ENCODE measurements at regions not wholly inside any gene's neighbourhood (a gene's known extent, or its start where the extent isn't known, plus 50 kb on each side); places are given as distances from the start of the nearest gene placed in this dataset.

- no peaks in the 10 kb centered on the region for H3K9me3 Mint-ChIP-seq (ENCODE audit: low read depth, unreplicated experiment)
- no peaks in the 10 kb centered on the region for H3K27me3 Mint-ChIP-seq (ENCODE audit: unreplicated experiment)
- BruUV-seq (replicated peaks), result no TSS peak
- no peak overlapping the region for H3K27ac Mint-ChIP-seq (ENCODE audit: unreplicated experiment)
- no peak overlapping the region for H3K4me3 Mint-ChIP-seq (ENCODE audit: low read depth, unreplicated experiment)
- intact Hi-C loops (cut with micrococcal nuclease; ENCODE audit: unreplicated experiment), result no loop called here
- H3K4me1 Mint-ChIP-seq (ENCODE audit: low read depth, unreplicated experiment), result no peaks in the 10 kb centered on the region
- CTCF ChIA-PET, result no interaction called here
- DNase-seq, result no peak
- H3K36me3 Mint-ChIP-seq (ENCODE audit: insufficient read depth, unreplicated experiment), result no peaks in the 10 kb centered on the region
- TF ChIP-seq, protein P1, sequence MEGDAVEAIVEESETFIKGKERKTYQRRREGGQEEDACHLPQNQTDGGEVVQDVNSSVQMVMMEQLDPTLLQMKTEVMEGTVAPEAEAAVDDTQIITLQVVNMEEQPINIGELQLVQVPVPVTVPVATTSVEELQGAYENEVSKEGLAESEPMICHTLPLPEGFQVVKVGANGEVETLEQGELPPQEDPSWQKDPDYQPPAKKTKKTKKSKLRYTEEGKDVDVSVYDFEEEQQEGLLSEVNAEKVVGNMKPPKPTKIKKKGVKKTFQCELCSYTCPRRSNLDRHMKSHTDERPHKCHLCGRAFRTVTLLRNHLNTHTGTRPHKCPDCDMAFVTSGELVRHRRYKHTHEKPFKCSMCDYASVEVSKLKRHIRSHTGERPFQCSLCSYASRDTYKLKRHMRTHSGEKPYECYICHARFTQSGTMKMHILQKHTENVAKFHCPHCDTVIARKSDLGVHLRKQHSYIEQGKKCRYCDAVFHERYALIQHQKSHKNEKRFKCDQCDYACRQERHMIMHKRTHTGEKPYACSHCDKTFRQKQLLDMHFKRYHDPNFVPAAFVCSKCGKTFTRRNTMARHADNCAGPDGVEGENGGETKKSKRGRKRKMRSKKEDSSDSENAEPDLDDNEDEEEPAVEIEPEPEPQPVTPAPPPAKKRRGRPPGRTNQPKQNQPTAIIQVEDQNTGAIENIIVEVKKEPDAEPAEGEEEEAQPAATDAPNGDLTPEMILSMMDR (IDR thresholded peaks at IDR 0.05; ENCODE audit: unreplicated experiment), result no peak
These were observed 1159.6 kb upstream of the EPHA6 start for GRCh38 chr3:95654570-95655362.

DNA sequence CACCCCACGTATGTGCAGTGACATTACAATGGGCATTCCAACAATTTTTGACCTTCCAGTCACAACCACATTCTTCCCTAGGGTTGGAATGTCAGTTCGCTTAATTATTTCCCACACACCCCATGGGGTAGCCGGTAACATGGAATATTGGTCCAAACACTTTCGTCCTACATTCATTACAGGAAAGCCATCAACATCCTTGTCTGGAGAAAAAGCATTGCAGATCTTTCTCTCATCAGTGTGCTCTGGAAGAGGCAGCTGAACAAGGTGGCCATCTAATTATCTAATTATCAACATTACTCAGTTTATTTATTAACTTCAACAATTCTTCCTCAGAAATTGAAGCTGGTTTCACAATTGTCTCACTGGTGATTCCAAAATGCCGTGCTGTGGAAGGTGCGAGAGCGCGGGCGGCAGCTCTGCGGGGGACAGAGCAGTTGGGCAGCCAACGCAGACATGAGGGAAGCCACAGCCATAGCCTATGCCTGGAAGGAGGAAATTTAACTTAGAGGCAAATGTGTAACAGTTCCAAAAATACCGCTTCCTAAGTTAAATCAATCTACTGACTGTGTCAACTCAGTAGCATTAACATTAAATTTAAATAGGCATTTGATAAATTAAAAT is 1158.9 kb upstream of the EPHA6 start:
- Mint-ChIP-seq H3K4me3 (ENCODE audit: low read depth, unreplicated experiment) (no peak overlapping the region), H3K36me3 (ENCODE audit: insufficient read depth, unreplicated experiment) (no peaks in the 10 kb centered on the region), H3K27ac (ENCODE audit: unreplicated experiment) (no peak overlapping the region), H3K9me3 (ENCODE audit: low read depth, unreplicated experiment) (no peaks in the 10 kb centered on the region), H3K4me1 (ENCODE audit: low read depth, unreplicated experiment) (no peaks in the 10 kb centered on the region), H3K27me3 (ENCODE audit: unreplicated experiment) (no peaks in the 10 kb centered on the region)
- intact Hi-C loops (cut with micrococcal nuclease; ENCODE audit: unreplicated experiment), result no loop called here
- TF ChIP-seq, protein P1 (IDR thresholded peaks at IDR 0.05; ENCODE audit: unreplicated experiment), result no peak
- no peak for DNase-seq
- BruUV-seq (replicated peaks), result no TSS peak
- CTCF ChIA-PET, result no interaction called here

DNA sequence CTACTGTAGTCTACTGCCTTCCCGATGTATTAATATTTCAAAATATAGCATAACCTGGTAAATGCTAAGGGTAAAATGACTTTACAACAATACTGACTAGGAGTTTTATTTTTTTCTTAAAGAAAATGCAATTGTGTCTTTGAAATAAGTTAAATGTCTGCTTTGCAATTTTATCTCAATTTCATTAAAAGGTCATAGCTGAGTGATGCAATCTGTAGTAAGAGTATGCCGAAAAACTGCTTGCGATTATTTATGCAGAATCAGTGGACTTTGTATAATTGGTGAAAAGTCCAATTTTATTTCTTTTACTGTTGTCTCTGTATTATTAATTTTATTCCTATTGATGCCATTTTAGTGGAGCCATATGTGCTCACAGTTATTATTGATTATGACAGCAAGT is 1143.6 kb upstream of the EPHA6 start:
- BruUV-seq (replicated peaks), result no TSS peak
- H3K9me3 Mint-ChIP-seq (ENCODE audit: low read depth, unreplicated experiment), result no peaks in the 10 kb centered on the region
- TF ChIP-seq, protein P1 (IDR thresholded peaks at IDR 0.05; ENCODE audit: unreplicated experiment), result no peak
- no peaks in the 10 kb centered on the region for H3K27me3 Mint-ChIP-seq (ENCODE audit: unreplicated experiment)
- intact Hi-C loops (cut with micrococcal nuclease; ENCODE audit: unreplicated experiment), result no loop called here
- no peak overlapping the region for H3K4me3 Mint-ChIP-seq (ENCODE audit: low read depth, unreplicated experiment)
- no peaks in the 10 kb centered on the region for H3K36me3 Mint-ChIP-seq (ENCODE audit: insufficient read depth, unreplicated experiment)
- no peak overlapping the region for H3K27ac Mint-ChIP-seq (ENCODE audit: unreplicated experiment)
- CTCF ChIA-PET, result no interaction called here
- no peak for DNase-seq
- H3K4me1 Mint-ChIP-seq (ENCODE audit: low read depth, unreplicated experiment), result no peaks in the 10 kb centered on the region

- TF ChIP-seq, protein P1 (IDR thresholded peaks at IDR 0.05; ENCODE audit: unreplicated experiment), result no peak
- H3K4me3 Mint-ChIP-seq (ENCODE audit: low read depth, unreplicated experiment), result no peak overlapping the region
- DNase-seq, result no peak
- H3K4me1 Mint-ChIP-seq (ENCODE audit: low read depth, unreplicated experiment), result no peaks in the 10 kb centered on the region
- no peak overlapping the region for H3K27ac Mint-ChIP-seq (ENCODE audit: unreplicated experiment)
- H3K9me3 Mint-ChIP-seq (ENCODE audit: low read depth, unreplicated experiment), result no peaks in the 10 kb centered on the region
- H3K27me3 Mint-ChIP-seq (ENCODE audit: unreplicated experiment), result no peaks in the 10 kb centered on the region
- no TSS peak for BruUV-seq (replicated peaks)
- intact Hi-C loops (cut with micrococcal nuclease; ENCODE audit: unreplicated experiment), result no loop called here
- CTCF ChIA-PET, result no interaction called here
- no peaks in the 10 kb centered on the region for H3K36me3 Mint-ChIP-seq (ENCODE audit: insufficient read depth, unreplicated experiment)
These were observed 1141.2 kb upstream of the EPHA6 start for GRCh38 chr3:95673215-95673614.
